ENCODE measurements at regions not wholly inside any gene's neighbourhood (a gene's known extent, or its start where the extent isn't known, plus 50 kb on each side); places are given as distances from the start of the nearest gene placed in this dataset.

DNA sequence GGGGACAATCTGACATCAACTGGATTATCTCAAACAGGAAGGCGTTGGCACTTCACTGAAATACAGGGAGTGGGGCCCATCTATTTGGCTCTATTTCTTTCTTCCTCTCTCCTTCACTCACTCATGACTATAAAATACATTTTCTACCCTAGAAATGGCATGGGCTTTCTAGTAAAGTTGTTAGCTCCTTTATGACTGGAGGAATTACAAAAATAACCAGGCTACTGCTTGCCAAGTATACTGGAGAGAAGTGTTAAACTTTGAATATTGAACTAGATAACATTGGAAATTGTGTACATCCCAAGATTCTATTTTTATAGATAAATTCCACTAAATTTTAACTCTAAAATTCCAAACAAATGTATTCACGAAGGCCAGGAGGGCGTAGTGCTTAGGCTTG, 255.7 kb upstream of the SORCS1 start:
- Histone ChIP-seq H3F3A (replicated peaks; ENCODE audit: low read depth) (no peaks in the 10 kb centered on the region), H3K9me2 (ENCODE audit: insufficient read depth) (no peaks in the 10 kb centered on the region), H3K27ac (ENCODE audit: low read depth) (no peak overlapping the region), H3K4me3 (no peak overlapping the region), H3K79me2 (replicated peaks; ENCODE audit: insufficient read depth) (no peaks in the 10 kb centered on the region), H3K4me2 (no peak overlapping the region), H2AFZ (no peak overlapping the region), H3K27me3 (ENCODE audit: insufficient read depth) (no peaks in the 10 kb centered on the region), H4K20me1 (replicated peaks; ENCODE audit: insufficient read depth) (no peaks in the 10 kb centered on the region), H3K36me3 (ENCODE audit: insufficient read depth) (no peaks in the 10 kb centered on the region), H3K4me1 (ENCODE audit: insufficient read depth) (no peaks in the 10 kb centered on the region)
- Mint-ChIP-seq H3K27me3 (ENCODE audit: insufficient read depth, low read depth, poor library complexity) (no peaks in the 10 kb centered on the region), H3K4me1 (no peaks in the 10 kb centered on the region; the same call in 2 of the 3 replicates), H3K9me3 (no peaks in the 10 kb centered on the region), H3K27ac (no peak overlapping the region), H3K4me3 (no peak overlapping the region), H3K36me3 (ENCODE audit: low read depth) (no peaks in the 10 kb centered on the region)
- DNase-seq (ENCODE audit: low spot score) (no peak), ATAC-seq (no peak)
- no peak for TF ChIP-seq NANOG (IDR thresholded peaks at IDR 0.05; ENCODE audit: borderline replicate concordance)
- TF ChIP-seq JUNB (IDR thresholded peaks at IDR 0.05; ENCODE audit: unreplicated experiment), result no peak
- TF ChIP-seq ZNF331 (CRISPR knock-in tag; IDR thresholded peaks at IDR 0.05; ENCODE audit: low read depth), result no peak
- TF ChIP-seq STAT1 (IDR thresholded peaks at IDR 0.05; ENCODE audit: unreplicated experiment), result no peak
- no peak for TF ChIP-seq ZNF114 (CRISPR knock-in tag; IDR thresholded peaks at IDR 0.05)
- TF ChIP-seq EZH2 (IDR thresholded peaks at IDR 0.05; ENCODE audit: low read depth, unreplicated experiment), result no peak
- TF ChIP-seq, protein P1, sequence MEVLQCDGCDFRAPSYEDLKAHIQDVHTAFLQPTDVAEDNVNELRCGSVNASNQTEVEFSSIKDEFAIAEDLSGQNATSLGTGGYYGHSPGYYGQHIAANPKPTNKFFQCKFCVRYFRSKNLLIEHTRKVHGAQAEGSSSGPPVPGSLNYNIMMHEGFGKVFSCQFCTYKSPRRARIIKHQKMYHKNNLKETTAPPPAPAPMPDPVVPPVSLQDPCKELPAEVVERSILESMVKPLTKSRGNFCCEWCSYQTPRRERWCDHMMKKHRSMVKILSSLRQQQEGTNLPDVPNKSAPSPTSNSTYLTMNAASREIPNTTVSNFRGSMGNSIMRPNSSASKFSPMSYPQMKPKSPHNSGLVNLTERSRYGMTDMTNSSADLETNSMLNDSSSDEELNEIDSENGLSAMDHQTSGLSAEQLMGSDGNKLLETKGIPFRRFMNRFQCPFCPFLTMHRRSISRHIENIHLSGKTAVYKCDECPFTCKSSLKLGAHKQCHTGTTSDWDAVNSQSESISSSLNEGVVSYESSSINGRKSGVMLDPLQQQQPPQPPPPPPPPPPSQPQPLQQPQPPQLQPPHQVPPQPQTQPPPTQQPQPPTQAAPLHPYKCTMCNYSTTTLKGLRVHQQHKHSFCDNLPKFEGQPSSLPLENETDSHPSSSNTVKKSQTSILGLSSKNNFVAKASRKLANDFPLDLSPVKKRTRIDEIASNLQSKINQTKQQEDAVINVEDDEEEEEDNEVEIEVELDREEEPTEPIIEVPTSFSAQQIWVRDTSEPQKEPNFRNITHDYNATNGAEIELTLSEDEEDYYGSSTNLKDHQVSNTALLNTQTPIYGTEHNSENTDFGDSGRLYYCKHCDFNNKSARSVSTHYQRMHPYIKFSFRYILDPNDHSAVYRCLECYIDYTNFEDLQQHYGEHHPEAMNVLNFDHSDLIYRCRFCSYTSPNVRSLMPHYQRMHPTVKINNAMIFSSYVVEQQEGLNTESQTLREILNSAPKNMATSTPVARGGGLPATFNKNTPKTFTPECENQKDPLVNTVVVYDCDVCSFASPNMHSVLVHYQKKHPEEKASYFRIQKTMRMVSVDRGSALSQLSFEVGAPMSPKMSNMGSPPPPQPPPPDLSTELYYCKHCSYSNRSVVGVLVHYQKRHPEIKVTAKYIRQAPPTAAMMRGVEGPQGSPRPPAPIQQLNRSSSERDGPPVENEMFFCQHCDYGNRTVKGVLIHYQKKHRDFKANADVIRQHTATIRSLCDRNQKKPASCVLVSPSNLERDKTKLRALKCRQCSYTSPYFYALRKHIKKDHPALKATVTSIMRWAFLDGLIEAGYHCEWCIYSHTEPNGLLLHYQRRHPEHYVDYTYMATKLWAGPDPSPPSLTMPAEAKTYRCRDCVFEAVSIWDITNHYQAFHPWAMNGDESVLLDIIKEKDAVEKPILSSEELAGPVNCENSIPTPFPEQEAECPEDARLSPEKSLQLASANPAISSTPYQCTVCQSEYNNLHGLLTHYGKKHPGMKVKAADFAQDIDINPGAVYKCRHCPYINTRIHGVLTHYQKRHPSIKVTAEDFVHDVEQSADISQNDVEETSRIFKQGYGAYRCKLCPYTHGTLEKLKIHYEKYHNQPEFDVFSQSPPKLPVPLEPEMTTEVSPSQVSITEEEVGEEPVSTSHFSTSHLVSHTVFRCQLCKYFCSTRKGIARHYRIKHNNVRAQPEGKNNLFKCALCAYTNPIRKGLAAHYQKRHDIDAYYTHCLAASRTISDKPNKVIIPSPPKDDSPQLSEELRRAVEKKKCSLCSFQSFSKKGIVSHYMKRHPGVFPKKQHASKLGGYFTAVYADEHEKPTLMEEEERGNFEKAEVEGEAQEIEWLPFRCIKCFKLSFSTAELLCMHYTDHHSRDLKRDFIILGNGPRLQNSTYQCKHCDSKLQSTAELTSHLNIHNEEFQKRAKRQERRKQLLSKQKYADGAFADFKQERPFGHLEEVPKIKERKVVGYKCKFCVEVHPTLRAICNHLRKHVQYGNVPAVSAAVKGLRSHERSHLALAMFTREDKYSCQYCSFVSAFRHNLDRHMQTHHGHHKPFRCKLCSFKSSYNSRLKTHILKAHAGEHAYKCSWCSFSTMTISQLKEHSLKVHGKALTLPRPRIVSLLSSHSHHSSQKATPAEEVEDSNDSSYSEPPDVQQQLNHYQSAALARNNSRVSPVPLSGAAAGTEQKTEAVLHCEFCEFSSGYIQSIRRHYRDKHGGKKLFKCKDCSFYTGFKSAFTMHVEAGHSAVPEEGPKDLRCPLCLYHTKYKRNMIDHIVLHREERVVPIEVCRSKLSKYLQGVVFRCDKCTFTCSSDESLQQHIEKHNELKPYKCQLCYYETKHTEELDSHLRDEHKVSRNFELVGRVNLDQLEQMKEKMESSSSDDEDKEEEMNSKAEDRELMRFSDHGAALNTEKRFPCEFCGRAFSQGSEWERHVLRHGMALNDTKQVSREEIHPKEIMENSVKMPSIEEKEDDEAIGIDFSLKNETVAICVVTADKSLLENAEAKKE (CRISPR knock-in tag; IDR thresholded peaks at IDR 0.05), result no peak
- TF ChIP-seq EZH2phosphoT487 (IDR thresholded peaks at IDR 0.05; ENCODE audit: unreplicated experiment), result no peak
- no peak for TF ChIP-seq POLR2AphosphoS5 (IDR thresholded peaks at IDR 0.05; ENCODE audit: low read depth)
- TF ChIP-seq, protein P2, sequence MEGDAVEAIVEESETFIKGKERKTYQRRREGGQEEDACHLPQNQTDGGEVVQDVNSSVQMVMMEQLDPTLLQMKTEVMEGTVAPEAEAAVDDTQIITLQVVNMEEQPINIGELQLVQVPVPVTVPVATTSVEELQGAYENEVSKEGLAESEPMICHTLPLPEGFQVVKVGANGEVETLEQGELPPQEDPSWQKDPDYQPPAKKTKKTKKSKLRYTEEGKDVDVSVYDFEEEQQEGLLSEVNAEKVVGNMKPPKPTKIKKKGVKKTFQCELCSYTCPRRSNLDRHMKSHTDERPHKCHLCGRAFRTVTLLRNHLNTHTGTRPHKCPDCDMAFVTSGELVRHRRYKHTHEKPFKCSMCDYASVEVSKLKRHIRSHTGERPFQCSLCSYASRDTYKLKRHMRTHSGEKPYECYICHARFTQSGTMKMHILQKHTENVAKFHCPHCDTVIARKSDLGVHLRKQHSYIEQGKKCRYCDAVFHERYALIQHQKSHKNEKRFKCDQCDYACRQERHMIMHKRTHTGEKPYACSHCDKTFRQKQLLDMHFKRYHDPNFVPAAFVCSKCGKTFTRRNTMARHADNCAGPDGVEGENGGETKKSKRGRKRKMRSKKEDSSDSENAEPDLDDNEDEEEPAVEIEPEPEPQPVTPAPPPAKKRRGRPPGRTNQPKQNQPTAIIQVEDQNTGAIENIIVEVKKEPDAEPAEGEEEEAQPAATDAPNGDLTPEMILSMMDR (conservative IDR thresholded peaks at IDR 0.05; ENCODE audit: low read depth in 2 of 2), result no peak

All from GM23338 (cell line).